K562 (cell line): ENCODE measurements at regions not wholly inside any gene's neighbourhood (a gene's known extent, or its start where the extent isn't known, plus 50 kb on each side); places are given as distances from the start of the nearest gene placed in this dataset.

Experiments
- ATAC-seq: fragments of 200-7000 bp; cut with Tn5 transposase; 3 replicates; pipeline ENCODE4 v1.9.1; 2020; ENCODE audit warnings: moderate library complexity
- BruUV-seq: library from RNA; stranded (reverse); fragments of 400-500 nt; replicated peaks from 2 replicates; lab custom pipeline; 2021; lab: Mats Ljungman, UMichigan
- CTCF ChIA-PET: fragments of 300-600 bp; formaldehyde crosslinking; extraction: SDS; loops from one replicate; lab custom pipeline; 2021; ENCODE audit warnings: low intra/inter-chr PET ratio; lab: Yijun Ruan, JAX
- POLR2A ChIA-PET: fragments of 300-600, 350-650 bp; sonication (Branson Sonifier 250); formaldehyde crosslinking; extraction: SDS; loops from one replicate; lab custom pipeline; 2021; ENCODE audit warnings: antibody characterized with exemption, inconsistent platforms; lab: Yijun Ruan, JAX
- DNase-seq, 4 experiments: peaks; one replicate each; pipeline versions ENCODE4 v3.0.0 to v3.0.0-alpha.2; 2011 to 2018; ENCODE audit warnings: low spot score in 3 of 4, mixed read lengths in 3 of 4; ENCODE audit errors: extremely low read depth in 1 of 4
- FAIRE-seq: peaks from 2 replicates; lab custom pipeline; 2011; peaks lifted over from hg19 to GRCh38; lab: Jason Lieb, UNC
- H2AFZ ChIP-seq: 2 replicates; pipeline ENCODE4 v1.6.0; 2011; ENCODE audit warnings: low read depth, low read length, control low read depth, inconsistent platforms
- H3K27ac ChIP-seq: fragments of 200-600 bp; 3 replicates; pipeline ENCODE4 v1.8.0; 2011; ENCODE audit warnings: low read depth, mild to moderate bottlenecking, control low read depth, inconsistent platforms, low read length, moderate library complexity, mixed read lengths; ENCODE audit errors: extremely low read depth
- H3K27me3 ChIP-seq, 2 experiments: fragments of 300-600 bp in 1 of 2; 2 replicates in 1 of 2; 3 replicates in 1 of 2; pipeline versions ENCODE4 v1.6.0 to v1.8.0; 2011; ENCODE audit warnings: inconsistent platforms in 2 of 2, low read length in 2 of 2, mild to moderate bottlenecking in 1 of 2, mixed read lengths in 1 of 2, moderate library complexity in 1 of 2; ENCODE audit not compliant: control insufficient read depth in 2 of 2, insufficient read depth in 2 of 2
- H3K36me3 ChIP-seq: fragments of 300-600 bp; 3 replicates; pipeline ENCODE4 v1.8.0; 2011; ENCODE audit warnings: mild to moderate bottlenecking, low read length, inconsistent platforms; ENCODE audit not compliant: control insufficient read depth, insufficient read depth
- H3K4me1 ChIP-seq, 2 experiments: fragments of 200-600 bp in 1 of 2; replicated peaks in 1 of 2; 2 replicates in 1 of 2; 3 replicates in 1 of 2; pipeline versions ENCODE4 v1.5.1 to v1.8.0; 2011; ENCODE audit warnings: inconsistent platforms in 2 of 2, low read length in 2 of 2, mild to moderate bottlenecking in 1 of 2, mixed read lengths in 1 of 2, moderate library complexity in 1 of 2; ENCODE audit not compliant: control insufficient read depth in 2 of 2, insufficient read depth in 2 of 2
- H3K4me2 ChIP-seq: 2 replicates; pipeline ENCODE4 v1.6.1; 2011; ENCODE audit warnings: low read length, control low read depth, inconsistent platforms, mixed read lengths; ENCODE audit not compliant: insufficient read depth
- H3K4me3 ChIP-seq: fragments of 200-600 bp; sonication (generic), shearing (Covaris generic); 2 replicates; pipeline ENCODE4 v1.5.1; 2016; ENCODE audit warnings: control low read depth, inconsistent platforms
- H3K79me2 ChIP-seq: fragments of 200-600 bp; 3 replicates; pipeline ENCODE4 v1.8.0; 2011; ENCODE audit warnings: low read length, inconsistent platforms; ENCODE audit not compliant: control insufficient read depth, insufficient read depth
- H3K9ac ChIP-seq, 2 experiments: 2 replicates each; pipeline versions ENCODE4 v1.6.0 to v1.6.1; 2011; ENCODE audit warnings: low read depth in 2 of 2, low read length in 2 of 2, control low read depth in 1 of 2, inconsistent platforms in 1 of 2, mild to moderate bottlenecking in 1 of 2, mixed read lengths in 1 of 2; ENCODE audit not compliant: insufficient read depth in 1 of 2
- H3K9me1 ChIP-seq: one replicate; pipeline ENCODE4 v1.6.0; 2011; ENCODE audit warnings: inconsistent platforms, mild to moderate bottlenecking, low read length, moderate library complexity; ENCODE audit not compliant: control insufficient read depth, insufficient read depth
- H3K9me3 ChIP-seq: replicated peaks from 2 replicates; pipeline ENCODE4 v1.5.1; 2011; ENCODE audit warnings: low read depth, low read length, inconsistent platforms; ENCODE audit not compliant: control insufficient read depth, insufficient read depth
- H4K20me1 ChIP-seq: replicated peaks from 2 replicates; pipeline ENCODE4 v1.6.1; 2011; ENCODE audit warnings: low read length, inconsistent platforms, mixed read lengths; ENCODE audit not compliant: control insufficient read depth, insufficient read depth
- ATF4 ChIP-seq: fragments of 450-650 bp; formaldehyde crosslinking; IDR thresholded peaks from 2 replicates; pipeline ENCODE4 v1.4.0; 2022; ENCODE audit warnings: mild to moderate bottlenecking, moderate library complexity
- CBX3 ChIP-seq, 2 experiments: IDR thresholded peaks; 1 replicate in 1 of 2; 2 replicates in 1 of 2; pipeline ENCODE4 v1.6.1; 2012; ENCODE audit warnings: inconsistent platforms in 2 of 2, low read length in 2 of 2, borderline replicate concordance in 1 of 2, control low read depth in 1 of 2
- HNRNPUL1 ChIP-seq: fragments of 200-400 bp; formaldehyde crosslinking; IDR thresholded peaks from 2 replicates; pipeline ENCODE4 v1.6.1; 2017; ENCODE audit warnings: low read length
- HOXB6 ChIP-seq: fragments of 250-450 bp; sonication (Bioruptor Pico); IDR thresholded peaks from 2 replicates; pipeline ENCODE4 v1.5.1; 2022; ENCODE audit warnings: mild to moderate bottlenecking, borderline replicate concordance
- PHTF2 ChIP-seq: fragments of 250-450 bp; sonication (Bioruptor Pico); IDR thresholded peaks from 2 replicates; pipeline ENCODE4 v1.5.0; 2021; ENCODE audit warnings: mild to moderate bottlenecking
- RFX1 ChIP-seq: fragments of 450-650 bp; IDR thresholded peaks from 2 replicates; pipeline ENCODE4 v1.6.1; 2016; ENCODE audit warnings: mild to moderate bottlenecking, moderate library complexity
- RFX5 ChIP-seq: IDR thresholded peaks from 2 replicates; pipeline ENCODE4 v1.6.1; 2011; ENCODE audit warnings: low read depth, mild to moderate bottlenecking, improper control_type of control experiment, low read length
- SP2 ChIP-seq: IDR thresholded peaks from 2 replicates; pipeline ENCODE4 v1.6.1; 2011; ENCODE audit warnings: mild to moderate bottlenecking, low read depth, low read length, moderate library complexity; ENCODE audit not compliant: poor library complexity, severe bottlenecking; ENCODE audit errors: extremely low read depth
- ZNF124 ChIP-seq: sonication (generic); formaldehyde crosslinking; IDR thresholded peaks from 2 replicates; pipeline ENCODE4 v1.8.1; 2022; ENCODE audit warnings: missing genetic modification reagents
- ZNF165 ChIP-seq: fragments of 250-450 bp; sonication (Bioruptor Pico); IDR thresholded peaks from 2 replicates; pipeline ENCODE4 v1.4.0; 2020; ENCODE audit warnings: borderline replicate concordance
- ZNF79 ChIP-seq: fragments of 250-450 bp; sonication (Bioruptor Pico); IDR thresholded peaks from 2 replicates; pipeline ENCODE4 v1.4.0; 2020; ENCODE audit warnings: low read depth, mild to moderate bottlenecking, moderate library complexity
- WGBS: fragments of 100-300 bp; shearing (Covaris generic); methylation state at CpG from one replicate; pipeline ENCODE4 v1.1.6; 2016; ENCODE audit warnings: low coverage, mixed read lengths; ENCODE audit not compliant: insufficient coverage; ENCODE audit errors: missing lambda C conversion rate; 5-methylcytosine and 5-hydroxymethylcytosine counted together
- in situ Hi-C: fragments of 300-500 bp; cut with MboI; formaldehyde crosslinking; loops from 4 replicates; pipeline ENCODE4 v1.15.0; 2018; ENCODE audit warnings: inconsistent platforms, mixed read lengths
- intact Hi-C: fragments of 100-400 bp; cut with micrococcal nuclease; formaldehyde crosslinking; loops from 2 replicates; pipeline ENCODE4 v1.14.2; 2022
- TF ChIP-seq, protein P1 (sequence below): sonication (generic); formaldehyde crosslinking; IDR thresholded peaks from 2 replicates; pipeline ENCODE4 v1.8.0; 2022; ENCODE audit warnings: missing genetic modification reagents, mild to moderate bottlenecking, moderate library complexity, borderline replicate concordance
- TF ChIP-seq, protein P2 (sequence below): sonication (generic); formaldehyde crosslinking; IDR thresholded peaks from 2 replicates; pipeline ENCODE4 v1.8.1; 2022; ENCODE audit warnings: missing genetic modification reagents

- ChIA-PET POLR2A (interaction anchor here (1.2 kb wide), 1 partner anchor 10 kb away, joined by 3 read pairs; no protein-coding TSS in a partner anchor), CTCF (no interaction called here)
- no TSS peak for BruUV-seq
- Histone ChIP-seq H3K4me3 (no peak overlapping the region), H3K27ac (no peak overlapping the region)
- no peak for FAIRE-seq
- in situ Hi-C loops = no loop called here
- WGBS = 34% methylated on average over 5 of the region's 5 CpGs
- TF ChIP-seq HNRNPUL1 = no peak
- peak; percentile 25; the same call in 1 of the 2 replicates for TF ChIP-seq RFX1
- TF ChIP-seq, all 486 proteins: peak for 1
- no peak overlapping the region for H2AFZ ChIP-seq
- H3K4me2 ChIP-seq = no peak overlapping the region
- peaks cover 0 to 18% of the 10 kb centered on the region in 2 experiments; a peak in 2 of 5 replicates for H3K27me3 ChIP-seq
- no peak overlapping the region for H3K9ac ChIP-seq
- H3K4me1 ChIP-seq = no peaks in the 10 kb centered on the region
- no peak for ATAC-seq
- DNase-seq = no peak
- no peaks in the 10 kb centered on the region for H4K20me1 ChIP-seq
- H3K9me3 ChIP-seq = no peaks in the 10 kb centered on the region
- H3K79me2 ChIP-seq = no peaks in the 10 kb centered on the region
- H3K9me1 ChIP-seq = no peaks in the 10 kb centered on the region
- no peaks in the 10 kb centered on the region for H3K36me3 ChIP-seq
- intact Hi-C loops = no loop called here
Measured at GRCh38 chr1:14367451-14367850, 231.0 kb upstream of the KAZN start.

DNA sequence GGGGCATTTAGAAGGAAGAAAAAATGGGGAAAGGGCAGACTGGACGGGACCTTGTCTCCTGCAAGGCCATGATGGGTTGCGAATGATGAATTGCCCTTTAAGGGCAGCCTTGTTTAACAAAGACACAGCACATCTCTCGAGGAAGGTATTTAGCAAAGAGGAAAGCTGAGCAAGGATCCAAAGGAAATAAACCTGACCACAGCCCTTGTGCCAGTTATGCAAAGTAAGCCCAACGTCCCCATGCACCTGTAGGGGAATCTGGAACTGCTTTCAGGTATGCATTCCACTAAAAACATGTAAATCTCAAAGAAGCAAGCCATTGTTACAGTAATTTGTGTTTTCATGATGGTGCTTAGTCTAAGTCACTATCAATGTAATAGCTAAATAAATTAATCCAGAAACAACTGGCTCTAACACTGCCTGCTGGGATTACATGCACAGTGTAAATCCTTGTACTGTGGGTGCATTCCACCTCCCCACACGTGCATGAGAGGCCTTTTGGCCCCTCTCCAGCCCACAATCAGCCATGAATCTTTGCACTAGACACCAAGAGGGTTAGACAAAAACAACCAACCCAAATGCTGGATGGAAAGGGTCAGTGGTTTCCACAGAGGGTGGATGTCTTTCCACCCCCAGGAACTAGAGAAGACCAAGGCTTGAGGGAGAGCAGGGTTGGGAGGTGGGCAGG, 228.8 kb upstream of the KAZN start:
- Histone ChIP-seq H3K36me3 (no peaks in the 10 kb centered on the region), H3K4me3 (no peak overlapping the region), H3K27ac (no peak overlapping the region), H3K79me2 (no peaks in the 10 kb centered on the region), H3K4me2 (no peak overlapping the region), H3K9ac (no peak overlapping the region), H3K4me1 (no peaks in the 10 kb centered on the region), H2AFZ (no peak overlapping the region), H3K27me3 (peaks cover 0 to 18% of the 10 kb centered on the region in 2 experiments; a peak in 2 of 5 replicates), H3K9me1 (no peaks in the 10 kb centered on the region), H4K20me1 (no peaks in the 10 kb centered on the region), H3K9me3 (no peaks in the 10 kb centered on the region)
- 14% methylated on average over 5 of the region's 5 CpGs for WGBS
- FAIRE-seq = no peak
- in situ Hi-C loops = no loop called here
- BruUV-seq = no TSS peak
- CTCF ChIA-PET = no interaction called here
- POLR2A ChIA-PET = interaction anchor here (1.2 kb wide), 1 partner anchor 18 kb away, joined by 3 read pairs; no protein-coding TSS in a partner anchor
- no peak for DNase-seq
- intact Hi-C loops = no loop called here
- ATAC-seq = no peak
- TF ChIP-seq ATF4 (CRISPR knock-in tag) (no peak), ZNF79 (no peak), SP2 (no peak), RFX5 (no peak), ZNF124 (CRISPR knock-in tag) (no peak), CBX3 (IDR thresholded peaks at IDR 0.05; ENCODE audit: borderline replicate concordance in 1 of 2, low read length in 2 of 2) (no peak), ZNF165 (CRISPR knock-in tag) (no peak), HOXB6 (CRISPR knock-in tag) (no peak), PHTF2 (CRISPR knock-in tag) (no peak)
- TF ChIP-seq, protein P1, sequence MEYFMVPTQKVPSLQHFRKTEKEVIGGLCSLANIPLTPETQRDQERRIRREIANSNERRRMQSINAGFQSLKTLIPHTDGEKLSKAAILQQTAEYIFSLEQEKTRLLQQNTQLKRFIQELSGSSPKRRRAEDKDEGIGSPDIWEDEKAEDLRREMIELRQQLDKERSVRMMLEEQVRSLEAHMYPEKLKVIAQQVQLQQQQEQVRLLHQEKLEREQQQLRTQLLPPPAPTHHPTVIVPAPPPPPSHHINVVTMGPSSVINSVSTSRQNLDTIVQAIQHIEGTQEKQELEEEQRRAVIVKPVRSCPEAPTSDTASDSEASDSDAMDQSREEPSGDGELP (CRISPR knock-in tag) = no peak
- TF ChIP-seq, protein P2, sequence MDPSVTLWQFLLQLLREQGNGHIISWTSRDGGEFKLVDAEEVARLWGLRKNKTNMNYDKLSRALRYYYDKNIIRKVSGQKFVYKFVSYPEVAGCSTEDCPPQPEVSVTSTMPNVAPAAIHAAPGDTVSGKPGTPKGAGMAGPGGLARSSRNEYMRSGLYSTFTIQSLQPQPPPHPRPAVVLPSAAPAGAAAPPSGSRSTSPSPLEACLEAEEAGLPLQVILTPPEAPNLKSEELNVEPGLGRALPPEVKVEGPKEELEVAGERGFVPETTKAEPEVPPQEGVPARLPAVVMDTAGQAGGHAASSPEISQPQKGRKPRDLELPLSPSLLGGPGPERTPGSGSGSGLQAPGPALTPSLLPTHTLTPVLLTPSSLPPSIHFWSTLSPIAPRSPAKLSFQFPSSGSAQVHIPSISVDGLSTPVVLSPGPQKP (CRISPR knock-in tag) = no peak
